Thyroid gland (tissue), 4 donors: ENCODE measurements at regions not wholly inside any gene's neighbourhood (a gene's known extent, or its start where the extent isn't known, plus 50 kb on each side); places are given as distances from the start of the nearest gene placed in this dataset.

ENCODE experiments used
- DNase-seq, 2 donors: peaks; one replicate each; pipeline ENCODE4 v3.0.0-alpha.2; 2019
- H3K27ac ChIP-seq, 3 donors: fragments of 200-600 bp; sonication (generic); 1 replicate in 2 of 3; 2 replicates in 1 of 3; pipeline ENCODE4 v1.5.1; 2016 to 2019; ENCODE audit warnings: mild to moderate bottlenecking in 1 of 3, moderate library complexity in 1 of 3
- H3K27me3 ChIP-seq: fragments of 200-600 bp; sonication (generic); one replicate; pipeline ENCODE4 v1.5.1; 2019
- H3K36me3 ChIP-seq, 2 donors: fragments of 200-600 bp; sonication (generic); one replicate each; pipeline ENCODE4 v1.5.1; 2016 to 2019
- H3K4me1 ChIP-seq, 2 donors: fragments of 200-600 bp; sonication (generic); one replicate each; pipeline ENCODE4 v1.5.1; 2017 to 2019
- H3K4me3 ChIP-seq, 3 donors: fragments of 200-600 bp; sonication (generic); replicated peaks in 1 of 3; 1 replicate in 2 of 3; 2 replicates in 1 of 3; pipeline ENCODE4 v1.5.1; 2016; ENCODE audit warnings: mild to moderate bottlenecking in 1 of 3
- H3K9me3 ChIP-seq: fragments of 200-600 bp; sonication (generic); one replicate; pipeline ENCODE4 v1.5.1; 2017
- CTCF ChIP-seq, 6 experiments: fragments of 200-600 bp in 3 of 6; fragments of 450-650 bp in 3 of 6; sonication (generic) in 3 of 6; IDR thresholded peaks; one replicate each; pipeline ENCODE4 v1.5.1; 2016 to 2019; ENCODE audit warnings: antibody characterized with exemption in 6 of 6, mild to moderate bottlenecking in 2 of 6, inconsistent platforms in 1 of 6, moderate library complexity in 1 of 6
- POLR2A ChIP-seq, 2 donors: fragments of 450-650 bp; IDR thresholded peaks; one replicate each; pipeline ENCODE4 v1.6.1; 2017; ENCODE audit warnings: antibody characterized with exemption in 2 of 2, mild to moderate bottlenecking in 2 of 2, moderate library complexity in 1 of 2
- WGBS, 2 donors: methylation state at CpG; one replicate each; pipeline ENCODE4 v1.1.5; 2017; 5-methylcytosine and 5-hydroxymethylcytosine counted together
- intact Hi-C: fragments of 100-400 bp; cut with DNase I; formaldehyde crosslinking; loops from one replicate; pipeline ENCODE4 v1.15.1; 2023

GRCh38 chr5:17734011-17734410 is 99.8 kb downstream of the TAF11L14 start:
- no peaks in the 10 kb centered on the region for H3K36me3 ChIP-seq
- H3K27me3 ChIP-seq: no peaks in the 10 kb centered on the region
- no peak overlapping the region for H3K4me3 ChIP-seq
- 81 to 85% methylated on average over 2 of the region's 2 CpGs for WGBS, 2 donors
- intact Hi-C loops: no loop called here
- TF ChIP-seq CTCF (IDR thresholded peaks at IDR 0.05): no peak
- TF ChIP-seq POLR2A (IDR thresholded peaks at IDR 0.05): no peak
- no peaks in the 10 kb centered on the region for H3K4me1 ChIP-seq
- no peak for DNase-seq
- H3K27ac ChIP-seq: no peak overlapping the region
- no peaks in the 10 kb centered on the region for H3K9me3 ChIP-seq

- TF ChIP-seq CTCF (IDR thresholded peaks at IDR 0.05) (no peak), POLR2A (IDR thresholded peaks at IDR 0.05) (no peak)
- Histone ChIP-seq H3K4me3 (no peak overlapping the region), H3K4me1 (no peaks in the 10 kb centered on the region), H3K36me3 (no peaks in the 10 kb centered on the region), H3K27me3 (no peaks in the 10 kb centered on the region), H3K9me3 (no peaks in the 10 kb centered on the region), H3K27ac (no peak overlapping the region)
- WGBS, 2 donors: 77 to 78% methylated on average over 4 of the region's 4 CpGs
- intact Hi-C loops: no loop called here
- no peak for DNase-seq
Measured at GRCh38 chr5:17735761-17736160, 101.5 kb downstream of the TAF11L14 start.

- intact Hi-C loops: no loop called here
- H3K27ac ChIP-seq: no peak overlapping the region
- DNase-seq: no peak
- H3K4me1 ChIP-seq: no peaks in the 10 kb centered on the region
- TF ChIP-seq POLR2A (IDR thresholded peaks at IDR 0.05) (no peak), CTCF (IDR thresholded peaks at IDR 0.05) (no peak)
- no peak overlapping the region for H3K4me3 ChIP-seq
- WGBS, 2 donors: 91 to 95% methylated on average over 2 of the region's 2 CpGs
- H3K27me3 ChIP-seq: no peaks in the 10 kb centered on the region
- no peaks in the 10 kb centered on the region for H3K9me3 ChIP-seq
- H3K36me3 ChIP-seq: no peaks in the 10 kb centered on the region
Measured at GRCh38 chr5:17737092-17737491, 102.8 kb downstream of the TAF11L14 start.

DNA sequence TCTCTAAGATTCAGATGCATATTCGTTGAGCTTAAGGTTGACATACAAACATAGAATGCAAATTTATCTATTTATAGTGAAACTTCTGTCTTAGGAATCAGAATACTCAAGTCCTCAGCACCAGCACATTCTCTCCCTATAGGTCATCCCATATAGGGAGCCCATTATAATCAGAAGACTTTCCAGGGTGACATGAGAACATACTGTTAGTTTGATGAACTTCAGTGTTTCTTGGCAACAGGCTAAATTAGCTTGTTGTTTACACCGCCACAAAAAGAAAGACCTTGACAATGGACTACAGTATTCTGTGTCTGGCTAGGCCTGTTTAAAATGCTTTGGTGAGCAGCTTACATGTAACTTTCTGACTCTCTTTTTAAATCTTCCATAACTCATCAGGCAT is 104.2 kb downstream of the TAF11L14 start:
- H3K27ac ChIP-seq: no peak overlapping the region
- no peak for TF ChIP-seq CTCF (IDR thresholded peaks at IDR 0.05)
- no peak for TF ChIP-seq POLR2A (IDR thresholded peaks at IDR 0.05)
- H3K4me1 ChIP-seq: peaks cover 0 to 3% of the 10 kb centered on the region in 2 donors
- no peak overlapping the region for H3K4me3 ChIP-seq
- H3K27me3 ChIP-seq: no peaks in the 10 kb centered on the region
- 80 to 91% methylated on average over 2 of the region's 2 CpGs for WGBS, 2 donors
- DNase-seq: no peak
- no peaks in the 10 kb centered on the region for H3K9me3 ChIP-seq
- no peaks in the 10 kb centered on the region for H3K36me3 ChIP-seq
- intact Hi-C loops: no loop called here

DNA sequence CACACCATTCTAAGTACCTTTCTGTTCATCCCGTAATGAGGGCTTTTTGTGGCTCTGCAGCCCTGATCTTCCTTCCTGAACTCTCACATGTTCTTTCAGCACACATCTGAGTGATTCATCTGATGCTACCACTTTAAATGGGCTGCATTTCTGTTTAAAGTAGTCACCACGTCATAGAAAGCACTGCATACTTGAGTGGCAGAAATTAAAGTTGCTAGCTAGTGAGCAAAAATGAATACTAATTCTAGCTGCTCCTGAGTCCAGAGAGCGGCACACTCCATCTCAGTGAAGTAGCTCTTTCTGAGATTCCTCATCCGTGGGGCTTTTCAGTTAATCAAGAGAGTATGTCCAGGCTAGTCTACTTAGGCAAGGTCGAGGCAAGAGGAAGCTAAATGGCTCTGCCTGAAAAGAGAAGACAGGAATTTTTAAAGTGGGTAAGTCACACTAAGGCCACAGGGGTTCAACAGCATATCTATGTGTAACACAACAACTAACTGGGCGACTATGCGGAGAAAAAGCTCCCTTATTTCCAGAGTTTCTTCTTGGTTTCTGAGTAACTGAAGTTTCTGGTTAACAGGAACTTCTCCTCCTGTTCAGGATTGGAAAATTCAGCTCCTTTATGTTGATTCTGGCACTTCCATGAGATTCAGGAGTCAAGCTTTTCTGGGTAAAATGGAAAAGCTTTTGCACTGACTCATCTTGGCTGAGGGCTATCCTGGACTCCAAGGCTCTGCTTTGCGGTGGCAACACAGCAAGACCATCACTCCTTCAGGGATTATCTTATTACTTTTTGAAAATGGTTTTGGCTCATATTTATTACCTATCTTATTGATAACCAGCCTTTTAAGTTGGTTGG is 109.5 kb downstream of the TAF11L14 start:
- intact Hi-C loops: no loop called here
- 29 to 40% methylated on average over 8 of the region's 8 CpGs for WGBS, 2 donors
- H3K36me3 ChIP-seq: no peaks in the 10 kb centered on the region
- H3K4me1 ChIP-seq: peaks cover 0 to 3% of the 10 kb centered on the region in 2 donors
- no peak overlapping the region for H3K4me3 ChIP-seq
- no peaks in the 10 kb centered on the region for H3K9me3 ChIP-seq
- no peaks in the 10 kb centered on the region for H3K27me3 ChIP-seq
- TF ChIP-seq POLR2A (IDR thresholded peaks at IDR 0.05) (no peak), CTCF (IDR thresholded peaks at IDR 0.05) (no peak)
- DNase-seq: peak; percentile 56 to 62
- peak overlapping the region in 2 of 3 donors; percentile 8 to 37 for H3K27ac ChIP-seq
